NCI-H2081 (cell line): ENCODE measurements at regions not wholly inside any gene's neighbourhood (a gene's known extent, or its start where the extent isn't known, plus 50 kb on each side); places are given as distances from the start of the nearest gene placed in this dataset.

Source experiments
- DNase-seq, 2 experiments: peaks; one replicate each; lab custom pipeline; 2025; lab: John Stamatoyannopoulos, UW

DNA sequence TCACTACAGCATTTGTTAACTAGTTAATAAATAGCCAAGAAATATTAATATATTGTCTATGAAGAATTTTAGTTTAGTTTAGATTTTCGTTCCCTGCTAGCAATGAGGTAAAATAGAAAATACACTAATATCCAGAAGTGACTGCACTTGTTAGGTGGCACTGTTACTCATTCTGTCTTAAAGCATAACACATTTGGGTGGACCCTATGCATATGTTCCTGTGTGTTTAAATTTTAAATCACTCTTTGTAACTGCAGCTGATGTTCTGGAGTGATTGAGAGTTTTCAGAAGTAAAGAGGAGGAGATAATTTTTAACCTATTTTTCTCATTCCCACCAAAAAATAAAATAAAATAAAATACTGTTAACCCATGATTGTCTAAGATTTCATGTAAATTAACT lies 73.9 kb upstream of the SOX4 start:
- DNase-seq, result peak in 1 of 2 experiments; percentile 31

DNA sequence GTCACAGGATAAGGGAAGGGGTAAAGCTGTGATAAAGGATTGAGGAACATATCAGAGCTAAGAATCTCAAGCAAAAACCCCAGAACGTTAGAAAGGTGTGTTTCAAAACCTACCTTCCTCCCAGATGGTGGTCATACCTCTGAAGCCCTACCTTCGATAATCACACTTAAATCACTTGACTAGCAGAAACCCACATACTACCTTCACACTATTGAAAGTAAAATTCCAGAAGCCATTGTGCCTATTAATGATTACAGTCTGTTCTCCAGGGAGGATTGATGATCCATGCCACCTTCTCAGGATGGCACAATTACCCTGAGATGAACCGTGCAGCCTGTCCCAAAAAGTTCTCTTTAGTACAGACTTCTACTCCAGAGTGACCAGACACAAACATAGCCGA lies 72.3 kb upstream of the SOX4 start:
- peak in 1 of 2 experiments; percentile 51 for DNase-seq

GRCh38 chr6:21522143-21522747 lies 71.3 kb upstream of the SOX4 start:
- DNase-seq, result peak; percentile 29 to 69

DNA sequence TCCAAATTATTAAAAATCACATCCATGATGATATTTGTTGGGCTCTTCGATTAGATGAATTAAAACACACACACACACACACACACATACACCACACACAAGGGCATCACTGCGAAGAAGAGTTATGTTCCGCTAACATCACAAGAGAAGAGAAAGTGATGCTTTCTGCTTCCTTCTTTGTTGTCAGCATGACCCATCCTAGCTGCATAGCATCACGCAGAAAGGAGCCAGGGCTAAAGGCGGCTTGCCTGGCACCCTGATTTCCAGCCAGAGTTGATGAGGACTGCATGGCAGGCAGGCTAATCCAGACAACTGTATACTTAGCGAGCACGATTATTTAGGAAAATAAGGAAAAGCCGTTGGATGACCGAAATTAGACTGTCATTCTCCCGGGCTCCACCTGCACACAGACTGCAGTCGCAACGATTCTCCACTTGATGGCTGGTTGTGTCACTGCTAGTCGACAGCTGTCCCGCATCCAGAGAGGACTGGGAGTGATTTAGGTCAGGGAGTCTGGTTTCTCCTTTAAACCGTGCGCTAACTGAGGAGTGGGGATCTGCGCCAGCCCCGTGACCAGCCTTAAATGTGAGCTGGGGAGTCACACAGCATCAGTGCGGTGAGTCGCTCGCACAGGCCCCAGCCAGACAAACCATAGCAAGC lies 70.6 kb upstream of the SOX4 start:
- DNase-seq, result peak; percentile 69 to 88

DNA sequence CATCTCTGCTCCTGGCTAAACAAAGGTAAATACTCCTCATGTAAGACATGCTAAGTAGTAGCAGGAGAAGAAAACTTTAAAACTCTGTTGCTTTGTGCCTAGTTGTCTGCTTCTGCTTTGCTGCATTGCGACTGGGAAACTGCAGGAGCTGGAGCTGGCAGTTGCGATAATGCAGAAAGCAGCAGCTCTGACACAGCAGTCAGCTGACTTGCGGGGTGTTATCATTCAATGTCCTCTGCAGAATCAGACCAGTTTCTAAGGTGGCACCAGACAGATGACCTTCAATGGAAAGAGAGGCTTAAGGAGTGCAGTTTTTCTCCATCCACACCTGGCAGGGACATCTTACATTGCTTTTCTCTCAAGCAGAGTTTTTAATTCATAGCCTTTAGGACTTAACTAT lies 69.9 kb upstream of the SOX4 start:
- DNase-seq, result peak in 1 of 2 experiments; percentile 64

- peak; percentile 58 to 93 for DNase-seq
These were observed 69.3 kb upstream of the SOX4 start for GRCh38 chr6:21524201-21524600.

- DNase-seq, result no peak
These were observed 66.6 kb upstream of the SOX4 start for GRCh38 chr6:21526974-21527373.

GRCh38 chr6:21527731-21528130 lies 65.8 kb upstream of the SOX4 start:
- no peak for DNase-seq

GRCh38 chr6:21529431-21529830 lies 64.1 kb upstream of the SOX4 start:
- DNase-seq, result no peak

- DNase-seq, result no peak
These were observed 62.2 kb upstream of the SOX4 start for GRCh38 chr6:21531393-21531792.

DNA sequence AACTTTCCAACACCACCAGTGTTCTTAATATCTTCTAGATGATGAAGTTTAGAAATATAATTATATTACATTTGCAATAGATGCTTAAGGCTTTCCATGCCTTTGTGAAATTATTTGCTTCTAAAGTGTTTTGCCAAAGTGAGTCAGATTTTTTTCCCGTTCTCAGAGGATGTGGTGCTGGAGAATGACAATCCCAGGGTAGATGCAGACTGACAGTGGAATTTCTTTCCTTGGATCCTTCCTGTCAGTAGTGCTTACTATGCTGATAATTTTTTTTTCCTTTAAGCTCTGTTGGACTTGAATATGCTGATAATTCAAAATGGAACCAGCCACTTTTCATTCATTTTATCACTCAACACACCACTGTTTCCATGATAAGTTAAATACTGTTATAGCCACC lies 59.9 kb upstream of the SOX4 start:
- no peak for DNase-seq

- no peak for DNase-seq
These were observed 57.2 kb upstream of the SOX4 start for GRCh38 chr6:21536280-21536766.

DNA sequence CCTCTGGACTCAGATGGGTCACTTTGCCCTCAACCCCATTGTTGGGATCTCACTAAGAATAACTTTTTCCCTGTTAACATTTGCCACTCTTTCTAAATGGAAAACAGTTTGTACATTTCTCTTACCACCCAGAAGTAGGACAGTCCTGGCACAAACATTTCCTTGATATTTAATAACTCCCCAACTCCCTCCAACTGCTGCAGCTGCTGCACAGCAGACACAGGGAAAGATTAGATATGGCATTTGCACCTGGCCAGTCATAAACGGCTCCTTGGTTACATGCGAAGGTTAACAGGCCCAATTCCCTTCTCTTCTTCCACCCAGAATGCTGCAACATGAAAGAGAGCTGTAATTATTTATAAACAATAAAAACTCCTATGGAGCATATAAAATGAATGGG lies 55.9 kb upstream of the SOX4 start:
- peak in 1 of 2 experiments; percentile 66 for DNase-seq

GRCh38 chr6:21538186-21538798 lies 55.3 kb upstream of the SOX4 start:
- no peak for DNase-seq

- no peak for DNase-seq
These were observed 53.9 kb upstream of the SOX4 start for GRCh38 chr6:21539621-21540100.
